Hematopoietic multipotent progenitor cell treated with erythropoietin and hydrocortisone succinate and interleukin-3 and kit ligand, for 17 days (in vitro differentiated cells): ENCODE measurements at regions not wholly inside any gene's neighbourhood (a gene's known extent, or its start where the extent isn't known, plus 50 kb on each side); places are given as distances from the start of the nearest gene placed in this dataset.
"Not testable (repeated sequence)": the region's sequence is repeated elsewhere in the genome, so short reads cannot be mapped to it uniquely, and the experiment has no call there.

Experiments
- DNase-seq: peaks from one replicate; pipeline ENCODE4 v3.0.0-alpha.2; 2015; ENCODE audit warnings: low spot score

- no peak for DNase-seq
Observed at GRCh38 chr13:78078168-78078567, 159.5 kb upstream of the EDNRB start.

- DNase-seq, result no peak
Observed at GRCh38 chr13:78067290-78067689, 148.7 kb upstream of the EDNRB start.

- no peak for DNase-seq
Observed at GRCh38 chr13:78065141-78065540, 146.5 kb upstream of the EDNRB start.

- DNase-seq, result no peak
Observed at GRCh38 chr13:78061806-78062205, 143.2 kb upstream of the EDNRB start.

- DNase-seq, result no peak
Observed at GRCh38 chr13:78060966-78061365, 142.3 kb upstream of the EDNRB start.

GRCh38 chr13:78056865-78057264 is 138.2 kb upstream of the EDNRB start:
- DNase-seq, result not testable (repeated sequence)

- DNase-seq, result no peak
Observed at GRCh38 chr13:78054157-78054556, 135.5 kb upstream of the EDNRB start.

GRCh38 chr13:78047151-78047550 is 128.5 kb upstream of the EDNRB start:
- DNase-seq, result no peak

- DNase-seq, result no peak
Observed at GRCh38 chr13:78046331-78046730, 127.7 kb upstream of the EDNRB start.

GRCh38 chr13:78045916-78046315 is 127.3 kb upstream of the EDNRB start:
- no peak for DNase-seq

GRCh38 chr13:78041366-78041765 is 122.7 kb upstream of the EDNRB start:
- DNase-seq, result not testable (repeated sequence)

- no peak for DNase-seq
Observed at GRCh38 chr13:78040205-78040830, 121.7 kb upstream of the EDNRB start.

- no peak for DNase-seq
Observed at GRCh38 chr13:78036841-78037240, 118.2 kb upstream of the EDNRB start.

- no peak for DNase-seq
Observed at GRCh38 chr13:78035500-78035899, 116.9 kb upstream of the EDNRB start.

- no peak for DNase-seq
Observed at GRCh38 chr13:78033509-78033908, 114.9 kb upstream of the EDNRB start.

GRCh38 chr13:78032132-78032531 is 113.5 kb upstream of the EDNRB start:
- DNase-seq, result no peak

- no peak for DNase-seq
Observed at GRCh38 chr13:78030341-78030896, 111.8 kb upstream of the EDNRB start.

- no peak for DNase-seq
Observed at GRCh38 chr13:78029901-78030300, 111.3 kb upstream of the EDNRB start.

- DNase-seq, result no peak
Observed at GRCh38 chr13:78028960-78029359, 110.3 kb upstream of the EDNRB start.

GRCh38 chr13:78024996-78025395 is 106.4 kb upstream of the EDNRB start:
- no peak for DNase-seq

GRCh38 chr13:78022164-78022877 is 103.7 kb upstream of the EDNRB start:
- no peak for DNase-seq

GRCh38 chr13:78020861-78021260 is 102.2 kb upstream of the EDNRB start:
- DNase-seq, result no peak

GRCh38 chr13:78015782-78016181 is 97.2 kb upstream of the EDNRB start:
- no peak for DNase-seq

GRCh38 chr13:78012046-78012445 is 93.4 kb upstream of the EDNRB start:
- no peak for DNase-seq
